ENCODE measurements at regions not wholly inside any gene's neighbourhood (a gene's known extent, or its start where the extent isn't known, plus 50 kb on each side); places are given as distances from the start of the nearest gene placed in this dataset.

- H3K79me2 ChIP-seq (ENCODE audit: insufficient read depth, low read length), result no peaks in the 10 kb centered on the region
- no peak overlapping the region for H3K27ac ChIP-seq (ENCODE audit: low read depth, low read length)
- H3K4me2 ChIP-seq (ENCODE audit: insufficient read depth, low read length), result no peak overlapping the region
- H3K36me3 ChIP-seq (ENCODE audit: insufficient read depth, low read length), result no peaks in the 10 kb centered on the region
- H3K27me3 ChIP-seq (ENCODE audit: insufficient read depth, low read length), result no peaks in the 10 kb centered on the region
- H2AFZ ChIP-seq (ENCODE audit: low read length), result no peak overlapping the region
- no peaks in the 10 kb centered on the region for H3K9me3 ChIP-seq (ENCODE audit: low read depth, low read length)
- no peak overlapping the region for H3K4me3 ChIP-seq (ENCODE audit: insufficient read depth, low read length)
- TF ChIP-seq, protein P1, sequence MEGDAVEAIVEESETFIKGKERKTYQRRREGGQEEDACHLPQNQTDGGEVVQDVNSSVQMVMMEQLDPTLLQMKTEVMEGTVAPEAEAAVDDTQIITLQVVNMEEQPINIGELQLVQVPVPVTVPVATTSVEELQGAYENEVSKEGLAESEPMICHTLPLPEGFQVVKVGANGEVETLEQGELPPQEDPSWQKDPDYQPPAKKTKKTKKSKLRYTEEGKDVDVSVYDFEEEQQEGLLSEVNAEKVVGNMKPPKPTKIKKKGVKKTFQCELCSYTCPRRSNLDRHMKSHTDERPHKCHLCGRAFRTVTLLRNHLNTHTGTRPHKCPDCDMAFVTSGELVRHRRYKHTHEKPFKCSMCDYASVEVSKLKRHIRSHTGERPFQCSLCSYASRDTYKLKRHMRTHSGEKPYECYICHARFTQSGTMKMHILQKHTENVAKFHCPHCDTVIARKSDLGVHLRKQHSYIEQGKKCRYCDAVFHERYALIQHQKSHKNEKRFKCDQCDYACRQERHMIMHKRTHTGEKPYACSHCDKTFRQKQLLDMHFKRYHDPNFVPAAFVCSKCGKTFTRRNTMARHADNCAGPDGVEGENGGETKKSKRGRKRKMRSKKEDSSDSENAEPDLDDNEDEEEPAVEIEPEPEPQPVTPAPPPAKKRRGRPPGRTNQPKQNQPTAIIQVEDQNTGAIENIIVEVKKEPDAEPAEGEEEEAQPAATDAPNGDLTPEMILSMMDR (IDR thresholded peaks at IDR 0.05; ENCODE audit: extremely low read depth, low read depth, low read length), result no peak
- no peaks in the 10 kb centered on the region for H3K4me1 ChIP-seq (ENCODE audit: insufficient read depth, low read length)
- DNase-seq (ENCODE audit: insufficient read length, low spot score, missing footprints), result no peak
- H4K20me1 ChIP-seq (ENCODE audit: insufficient read depth, low read length), result no peaks in the 10 kb centered on the region
These were observed 402.2 kb upstream of the TCF4 start for GRCh38 chr18:55990186-55990585.

- Histone ChIP-seq H3K4me2 (ENCODE audit: insufficient read depth, low read length) (no peak overlapping the region), H3K79me2 (ENCODE audit: insufficient read depth, low read length) (no peaks in the 10 kb centered on the region), H3K4me1 (ENCODE audit: insufficient read depth, low read length) (no peaks in the 10 kb centered on the region), H2AFZ (ENCODE audit: low read length) (no peak overlapping the region), H3K9me3 (ENCODE audit: low read depth, low read length) (no peaks in the 10 kb centered on the region), H3K4me3 (ENCODE audit: insufficient read depth, low read length) (no peak overlapping the region), H3K36me3 (ENCODE audit: insufficient read depth, low read length) (no peaks in the 10 kb centered on the region), H4K20me1 (ENCODE audit: insufficient read depth, low read length) (no peaks in the 10 kb centered on the region), H3K27ac (ENCODE audit: low read depth, low read length) (no peak overlapping the region), H3K27me3 (ENCODE audit: insufficient read depth, low read length) (no peaks in the 10 kb centered on the region)
- DNase-seq (ENCODE audit: insufficient read length, low spot score, missing footprints), result no peak
- TF ChIP-seq, protein P1 (IDR thresholded peaks at IDR 0.05; ENCODE audit: extremely low read depth, low read depth, low read length), result no peak
These were observed 400.5 kb upstream of the TCF4 start for GRCh38 chr18:55988537-55988936.

DNA sequence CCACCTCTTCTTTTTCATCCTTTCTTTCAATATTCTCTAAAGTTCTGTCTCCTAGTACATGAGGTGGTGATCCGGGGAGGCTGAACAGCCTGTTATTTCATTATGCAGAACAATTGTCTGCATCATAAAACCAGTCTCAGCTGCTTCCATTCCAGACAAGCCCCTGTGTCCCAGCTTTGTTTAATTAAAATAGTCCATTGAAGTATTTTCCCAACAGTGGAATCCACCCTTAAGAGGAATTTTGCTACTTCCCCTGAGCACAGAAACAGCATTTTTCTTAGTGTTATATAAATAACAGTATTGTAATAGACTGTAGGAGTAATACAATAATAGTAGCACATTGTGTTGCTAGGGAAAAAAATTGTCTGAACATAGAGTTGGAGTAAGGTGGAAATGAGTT lies 395.4 kb upstream of the TCF4 start:
- H3K27me3 ChIP-seq (ENCODE audit: insufficient read depth, low read length), result no peaks in the 10 kb centered on the region
- no peaks in the 10 kb centered on the region for H3K79me2 ChIP-seq (ENCODE audit: insufficient read depth, low read length)
- H3K36me3 ChIP-seq (ENCODE audit: insufficient read depth, low read length), result no peaks in the 10 kb centered on the region
- DNase-seq (ENCODE audit: insufficient read length, low spot score, missing footprints), result peak; percentile 14
- TF ChIP-seq, protein P1 (IDR thresholded peaks at IDR 0.05; ENCODE audit: extremely low read depth, low read depth, low read length), result no peak
- H3K4me3 ChIP-seq (ENCODE audit: insufficient read depth, low read length), result no peak overlapping the region
- no peaks in the 10 kb centered on the region for H3K9me3 ChIP-seq (ENCODE audit: low read depth, low read length)
- no peak overlapping the region for H3K4me2 ChIP-seq (ENCODE audit: insufficient read depth, low read length)
- peak overlapping the region; percentile 49 for H2AFZ ChIP-seq (ENCODE audit: low read length)
- H3K4me1 ChIP-seq (ENCODE audit: insufficient read depth, low read length), result no peaks in the 10 kb centered on the region
- no peaks in the 10 kb centered on the region for H4K20me1 ChIP-seq (ENCODE audit: insufficient read depth, low read length)
- no peak overlapping the region for H3K27ac ChIP-seq (ENCODE audit: low read depth, low read length)

DNA sequence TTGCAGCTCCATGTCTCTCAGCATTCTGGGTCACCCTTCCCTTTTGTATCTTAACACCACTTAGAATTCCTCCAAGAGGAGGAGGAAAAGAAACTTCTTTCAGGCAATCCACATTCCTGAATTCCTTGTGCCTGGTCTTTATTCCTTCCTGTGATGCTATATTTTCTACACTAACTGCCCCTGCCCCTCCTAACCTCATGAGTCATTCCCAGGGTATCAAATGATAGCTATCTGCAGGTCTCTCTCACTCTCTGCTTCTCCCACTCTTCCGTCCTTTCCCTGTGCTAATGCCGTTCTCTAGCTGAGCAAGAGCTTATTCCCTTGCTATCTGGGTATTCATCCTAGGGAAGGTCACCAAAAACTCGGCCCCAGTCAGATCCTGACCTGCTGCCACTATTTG lies 395.0 kb upstream of the TCF4 start:
- peak overlapping the region; percentile 49 for H2AFZ ChIP-seq (ENCODE audit: low read length)
- no peak overlapping the region for H3K4me3 ChIP-seq (ENCODE audit: insufficient read depth, low read length)
- H3K27ac ChIP-seq (ENCODE audit: low read depth, low read length), result no peak overlapping the region
- H3K27me3 ChIP-seq (ENCODE audit: insufficient read depth, low read length), result no peaks in the 10 kb centered on the region
- H3K4me1 ChIP-seq (ENCODE audit: insufficient read depth, low read length), result no peaks in the 10 kb centered on the region
- H3K36me3 ChIP-seq (ENCODE audit: insufficient read depth, low read length), result no peaks in the 10 kb centered on the region
- no peaks in the 10 kb centered on the region for H3K9me3 ChIP-seq (ENCODE audit: low read depth, low read length)
- H4K20me1 ChIP-seq (ENCODE audit: insufficient read depth, low read length), result no peaks in the 10 kb centered on the region
- no peak overlapping the region for H3K4me2 ChIP-seq (ENCODE audit: insufficient read depth, low read length)
- H3K79me2 ChIP-seq (ENCODE audit: insufficient read depth, low read length), result no peaks in the 10 kb centered on the region
- TF ChIP-seq, protein P1 (IDR thresholded peaks at IDR 0.05; ENCODE audit: extremely low read depth, low read depth, low read length), result no peak
- DNase-seq (ENCODE audit: insufficient read length, low spot score, missing footprints), result no peak

Measured in osteoblast (primary cell).